DND-41 (cell line): ENCODE measurements at regions not wholly inside any gene's neighbourhood (a gene's known extent, or its start where the extent isn't known, plus 50 kb on each side); places are given as distances from the start of the nearest gene placed in this dataset.
"Not testable (repeated sequence)": the region's sequence is repeated elsewhere in the genome, so short reads cannot be mapped to it uniquely, and the experiment has no call there.

Source experiments
- CTCF ChIP-seq: IDR thresholded peaks from 2 replicates; pipeline ENCODE4 v1.5.1; 2012; ENCODE audit warnings: borderline replicate concordance, low read length, moderate library complexity, mild to moderate bottlenecking; ENCODE audit not compliant: poor library complexity, severe bottlenecking; ENCODE audit errors: extremely low read depth
- EZH2 ChIP-seq: IDR thresholded peaks from 3 replicates; pipeline ENCODE4 v1.6.1; 2012; ENCODE audit warnings: borderline replicate concordance, low read depth, mild to moderate bottlenecking, moderate library complexity, low read length, inconsistent platforms; ENCODE audit not compliant: severe bottlenecking

GRCh38 chr3:125697126-125697525, 101.8 kb upstream of the OSBPL11 start:
- not testable (repeated sequence) for TF ChIP-seq CTCF, EZH2
